Keratinocyte (primary cell): ENCODE measurements at regions not wholly inside any gene's neighbourhood (a gene's known extent, or its start where the extent isn't known, plus 50 kb on each side); places are given as distances from the start of the nearest gene placed in this dataset.
"Not testable (repeated sequence)": the region's sequence is repeated elsewhere in the genome, so short reads cannot be mapped to it uniquely, and the experiment has no call there.

Source experiments
- DNase-seq: peaks from one replicate; pipeline ENCODE4 v3.0.0-alpha.2; 2011; ENCODE audit warnings: low read depth, missing footprints, low spot score
- FAIRE-seq: peaks from 2 replicates; lab custom pipeline; 2011; peaks lifted over from hg19 to GRCh38; lab: Jason Lieb, UNC
- H2AFZ ChIP-seq: 2 replicates; pipeline ENCODE4 v1.6.0; 2012; ENCODE audit warnings: low read length, control low read depth, inconsistent platforms; ENCODE audit not compliant: control insufficient read depth
- H3K27ac ChIP-seq: 2 replicates; pipeline ENCODE4 v1.5.1; 2011; ENCODE audit warnings: low read length; ENCODE audit not compliant: control insufficient read depth, insufficient read depth
- H3K27me3 ChIP-seq: 3 replicates; pipeline ENCODE4 v1.6.0; 2011; ENCODE audit warnings: low read length; ENCODE audit not compliant: control insufficient read depth, insufficient read depth; ENCODE audit errors: extremely low read depth
- H3K36me3 ChIP-seq, 2 experiments: 2 replicates in 1 of 2; 3 replicates in 1 of 2; pipeline ENCODE4 v1.5.1; 2011; ENCODE audit warnings: low read length in 2 of 2, mild to moderate bottlenecking in 1 of 2; ENCODE audit not compliant: control insufficient read depth in 2 of 2, insufficient read depth in 2 of 2; ENCODE audit errors: extremely low read depth in 1 of 2
- H3K4me1 ChIP-seq: 3 replicates; pipeline ENCODE4 v1.5.1; 2011; ENCODE audit warnings: low read length; ENCODE audit not compliant: control insufficient read depth, insufficient read depth; ENCODE audit errors: extremely low read depth
- H3K4me2 ChIP-seq: 3 replicates; pipeline ENCODE4 v1.6.0; 2011; ENCODE audit warnings: low read depth, low read length; ENCODE audit not compliant: control insufficient read depth, insufficient read depth; ENCODE audit errors: extremely low read depth
- H3K4me3 ChIP-seq, 3 experiments: fragments of 200-600 bp in 1 of 3; sonication (generic) in 1 of 3; 2 replicates in 2 of 3; 3 replicates in 1 of 3; pipeline ENCODE4 v1.5.1; 2011 to 2016; ENCODE audit warnings: low read length in 3 of 3, mild to moderate bottlenecking in 3 of 3, control low read depth in 2 of 3, inconsistent platforms in 1 of 3, low read depth in 1 of 3, mixed read lengths in 1 of 3, mixed run types in 1 of 3, moderate library complexity in 1 of 3; ENCODE audit not compliant: control insufficient read depth in 2 of 3, insufficient read depth in 2 of 3; ENCODE audit errors: extremely low read depth in 1 of 3
- H3K79me2 ChIP-seq: 2 replicates; pipeline ENCODE4 v1.6.0; 2012; ENCODE audit warnings: low read length; ENCODE audit not compliant: control insufficient read depth, insufficient read depth
- H3K9ac ChIP-seq: 3 replicates; pipeline ENCODE4 v1.6.0; 2011; ENCODE audit warnings: low read length; ENCODE audit not compliant: control insufficient read depth, insufficient read depth; ENCODE audit errors: extremely low read depth
- H3K9me1 ChIP-seq: 3 replicates; pipeline ENCODE4 v1.6.0; 2011; ENCODE audit warnings: low read length; ENCODE audit not compliant: control insufficient read depth, insufficient read depth; ENCODE audit errors: extremely low read depth
- H3K9me3 ChIP-seq: 2 replicates; pipeline ENCODE4 v1.5.1; 2012; ENCODE audit warnings: low read depth, low read length; ENCODE audit not compliant: control insufficient read depth
- H4K20me1 ChIP-seq: 3 replicates; pipeline ENCODE4 v1.6.0; 2011; ENCODE audit warnings: low read length; ENCODE audit not compliant: control insufficient read depth, insufficient read depth; ENCODE audit errors: extremely low read depth
- CTCF ChIP-seq, 3 experiments: IDR thresholded peaks in 1 of 3; conservative IDR thresholded peaks in 1 of 3; optimal IDR thresholded peaks in 1 of 3; 2 replicates in 2 of 3; 3 replicates in 1 of 3; pipeline versions ENCODE3 to v1.5.1; 2011; ENCODE audit warnings: low read length in 3 of 3, mild to moderate bottlenecking in 3 of 3, moderate library complexity in 2 of 3, control low read depth in 1 of 3, inconsistent platforms in 1 of 3; ENCODE audit not compliant: insufficient read depth in 2 of 3; ENCODE audit errors: extremely low read depth in 1 of 3
- EZH2 ChIP-seq: IDR thresholded peaks from one replicate; pipeline ENCODE4 v1.6.1; 2012; ENCODE audit warnings: inconsistent platforms, mild to moderate bottlenecking, low read length, moderate library complexity
- dilution Hi-C: fragments of 300-500 bp; cut with MboI; formaldehyde crosslinking; loops from one replicate; pipeline ENCODE4 v1.7.0; 2020; ENCODE audit warnings: low sequenced_read_pairs; ENCODE audit not compliant: extremely low pct_ligation_motif_present

GRCh38 chr20:57109571-57109953 is 156.9 kb downstream of the BMP7 start:
- dilution Hi-C loops: no loop called here
- peaks cover 15% of the 10 kb centered on the region for H3K27me3 ChIP-seq
- DNase-seq: no peak

GRCh38 chr20:57110121-57111027 is 156.1 kb downstream of the BMP7 start:
- FAIRE-seq, H3K9me1 ChIP-seq, H3K79me2 ChIP-seq, H3K4me1 ChIP-seq, H3K4me3 ChIP-seq, H3K27ac ChIP-seq, DNase-seq, H2AFZ ChIP-seq, H3K9me3 ChIP-seq, dilution Hi-C loops, H3K36me3 ChIP-seq, H3K4me2 ChIP-seq, H4K20me1 ChIP-seq, H3K9ac ChIP-seq: not testable (repeated sequence)
- peaks cover 13% of the 10 kb centered on the region for H3K27me3 ChIP-seq

More at GRCh38 chr20:57109571-57109953, 156.9 kb downstream of the BMP7 start:
- Histone ChIP-seq H2AFZ (no peak overlapping the region), H3K4me3 (no peak overlapping the region), H3K79me2 (no peaks in the 10 kb centered on the region), H3K27ac (no peak overlapping the region), H3K9me3 (no peaks in the 10 kb centered on the region), H3K4me2 (no peak overlapping the region), H3K4me1 (no peaks in the 10 kb centered on the region), H3K36me3 (no peaks in the 10 kb centered on the region), H4K20me1 (no peaks in the 10 kb centered on the region), H3K9me1 (no peaks in the 10 kb centered on the region), H3K9ac (no peak overlapping the region)
- no peak for FAIRE-seq
- no peak for TF ChIP-seq CTCF (optimal IDR thresholded peaks at IDR 0.05 in 1 of 3, IDR thresholded peaks at IDR 0.05 in 1 of 3, conservative IDR thresholded peaks at IDR 0.05 in 1 of 3; ENCODE audit: extremely low read depth in 1 of 3, insufficient read depth in 2 of 3, low read length in 3 of 3)
- TF ChIP-seq EZH2: no peak

GRCh38 chr20:57111028-57111373 is 155.4 kb downstream of the BMP7 start:
- FAIRE-seq (no peak), DNase-seq (no peak)
- dilution Hi-C loops: no loop called here
- Histone ChIP-seq H2AFZ (no peak overlapping the region), H3K27me3 (peaks cover 11% of the 10 kb centered on the region), H4K20me1 (no peaks in the 10 kb centered on the region), H3K4me1 (no peaks in the 10 kb centered on the region), H3K9me1 (no peaks in the 10 kb centered on the region), H3K27ac (no peak overlapping the region), H3K4me3 (no peak overlapping the region), H3K9me3 (no peaks in the 10 kb centered on the region), H3K79me2 (no peaks in the 10 kb centered on the region), H3K36me3 (no peaks in the 10 kb centered on the region), H3K9ac (no peak overlapping the region), H3K4me2 (no peak overlapping the region)
- TF ChIP-seq EZH2 (no peak), CTCF (optimal IDR thresholded peaks at IDR 0.05 in 1 of 3, IDR thresholded peaks at IDR 0.05 in 1 of 3, conservative IDR thresholded peaks at IDR 0.05 in 1 of 3; ENCODE audit: extremely low read depth in 1 of 3, insufficient read depth in 2 of 3, low read length in 3 of 3) (no peak)
